NCI-H2081 treated with DMSO at 0.1 percent for 48 hours (cell line): ENCODE measurements at regions not wholly inside any gene's neighbourhood (a gene's known extent, or its start where the extent isn't known, plus 50 kb on each side); places are given as distances from the start of the nearest gene placed in this dataset.

ENCODE experiments used
- DNase-seq: peaks from one replicate; lab custom pipeline; 2025; lab: John Stamatoyannopoulos, UW

DNA sequence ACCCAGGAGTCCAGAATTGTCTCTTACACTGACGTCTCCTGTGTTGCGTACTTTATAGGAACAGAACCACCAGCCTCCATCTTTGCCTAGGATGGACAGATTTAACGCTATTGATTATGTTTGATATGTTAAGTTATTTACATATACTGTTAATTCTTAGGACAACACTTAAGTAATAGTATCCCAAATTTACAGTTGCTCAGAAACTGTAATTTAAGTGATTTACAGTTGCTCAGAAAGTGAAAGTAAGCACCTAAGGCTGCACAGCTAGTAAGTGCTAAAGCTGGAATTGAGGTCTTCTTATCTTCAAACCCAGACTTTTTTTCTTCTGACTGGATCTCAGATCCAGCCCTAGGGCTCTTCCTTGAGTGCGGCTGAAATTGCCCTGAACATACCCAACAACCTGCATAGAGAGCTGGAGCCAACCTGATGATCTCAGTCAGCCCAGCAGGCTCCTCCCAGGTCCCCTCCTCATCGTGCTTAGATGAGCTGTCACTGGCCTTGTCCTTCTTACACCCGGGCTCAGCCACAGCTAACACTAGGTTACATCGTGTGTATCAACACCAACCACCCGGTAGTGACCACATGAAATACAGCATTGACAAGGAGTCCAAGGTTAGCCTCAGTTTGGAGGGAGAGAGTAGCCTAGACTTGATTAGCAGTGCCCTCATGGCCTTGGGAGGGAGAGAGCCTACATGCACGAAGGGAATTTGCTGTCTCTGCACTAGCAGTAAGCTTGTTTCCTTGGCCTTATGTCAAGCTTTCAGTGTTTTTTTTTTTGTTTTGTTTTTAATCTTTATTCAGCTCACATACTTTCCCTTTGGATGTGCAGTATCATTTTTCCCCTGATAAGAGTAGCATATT, 111.1 kb upstream of the ARHGAP5 start:
- no peak for DNase-seq

DNA sequence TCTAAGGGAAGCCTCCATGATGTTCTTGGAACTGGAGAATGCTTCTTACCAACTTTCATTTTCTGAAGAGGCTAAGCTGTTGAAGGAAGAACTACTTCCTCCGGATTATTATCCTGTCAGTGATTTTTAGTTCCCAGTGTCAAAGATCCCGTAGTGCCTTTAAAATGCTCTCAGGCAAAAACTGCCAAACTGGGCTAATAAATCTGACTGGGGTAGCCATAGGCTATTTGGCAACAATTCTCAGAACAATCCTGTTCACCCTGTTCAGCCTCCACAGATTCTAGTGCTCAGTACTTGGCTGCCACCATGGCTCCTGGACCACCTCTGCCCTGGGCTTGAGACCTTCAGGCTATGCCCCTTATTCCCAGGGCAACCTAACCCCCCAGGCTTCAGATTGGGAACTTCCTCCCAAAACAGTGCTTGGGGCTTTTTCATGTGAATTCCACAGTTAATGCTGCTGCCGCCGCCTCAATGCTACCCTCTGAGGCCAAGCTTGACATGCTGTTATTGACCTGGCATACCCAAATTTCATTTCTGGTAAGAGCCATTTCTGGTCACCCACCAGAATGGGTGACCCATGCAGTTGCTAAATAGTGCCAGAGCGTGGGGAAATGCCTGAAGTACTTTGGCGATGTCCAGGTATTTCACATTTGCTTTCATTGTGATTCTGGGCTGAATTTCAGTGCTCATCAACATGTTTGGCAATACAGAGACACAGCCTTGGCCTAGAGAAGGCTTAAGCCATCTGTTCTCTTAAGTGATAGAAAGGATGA, 110.0 kb upstream of the ARHGAP5 start:
- DNase-seq: no peak

DNA sequence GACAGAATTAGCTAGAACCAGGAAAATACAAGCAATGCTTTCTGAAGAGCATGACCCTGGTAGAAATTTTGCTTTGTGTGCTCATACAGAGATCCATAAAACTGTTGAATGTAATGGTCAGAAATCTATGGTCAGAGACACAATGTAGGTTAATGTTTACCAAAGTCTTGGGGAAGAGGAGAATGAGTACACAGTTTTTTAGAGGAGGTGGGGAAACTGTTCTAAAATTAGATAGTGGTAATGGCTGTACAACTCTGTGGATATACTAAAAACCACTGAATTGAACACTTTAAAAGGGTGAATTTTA, 109.5 kb upstream of the ARHGAP5 start:
- DNase-seq: no peak

DNA sequence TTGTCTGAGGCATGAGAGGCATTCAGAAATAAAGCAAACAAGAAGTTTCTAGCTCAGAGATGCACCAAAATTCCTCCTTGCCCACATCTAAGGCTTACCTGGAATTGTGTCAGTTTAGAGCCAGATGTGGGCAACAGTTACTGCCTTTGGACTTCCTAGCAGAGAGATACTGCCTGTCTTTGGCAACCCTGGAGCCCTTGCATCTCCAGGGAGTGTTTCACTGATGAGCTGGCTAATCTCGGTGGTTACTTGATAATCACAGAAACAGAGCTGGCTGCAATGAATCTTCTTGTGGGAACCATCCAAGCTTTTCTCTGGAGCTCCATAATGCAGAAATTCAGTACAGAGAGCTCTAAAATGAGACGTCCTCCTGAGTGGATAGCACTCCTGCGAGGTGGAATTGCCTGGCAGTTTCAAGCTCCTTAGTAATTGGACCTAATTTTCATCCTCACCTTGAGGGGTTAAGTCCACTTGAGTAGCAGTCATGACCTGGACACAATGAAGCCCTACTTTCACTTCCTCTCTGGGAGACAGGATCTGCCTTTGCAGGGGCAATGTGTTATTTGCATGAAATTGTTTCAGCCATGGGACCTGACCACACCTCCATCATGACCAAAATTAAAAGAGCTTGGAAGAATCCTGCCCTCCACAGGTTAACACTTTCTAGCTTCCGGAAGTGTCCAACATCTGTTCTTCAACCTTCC, 108.8 kb upstream of the ARHGAP5 start:
- DNase-seq: no peak

DNA sequence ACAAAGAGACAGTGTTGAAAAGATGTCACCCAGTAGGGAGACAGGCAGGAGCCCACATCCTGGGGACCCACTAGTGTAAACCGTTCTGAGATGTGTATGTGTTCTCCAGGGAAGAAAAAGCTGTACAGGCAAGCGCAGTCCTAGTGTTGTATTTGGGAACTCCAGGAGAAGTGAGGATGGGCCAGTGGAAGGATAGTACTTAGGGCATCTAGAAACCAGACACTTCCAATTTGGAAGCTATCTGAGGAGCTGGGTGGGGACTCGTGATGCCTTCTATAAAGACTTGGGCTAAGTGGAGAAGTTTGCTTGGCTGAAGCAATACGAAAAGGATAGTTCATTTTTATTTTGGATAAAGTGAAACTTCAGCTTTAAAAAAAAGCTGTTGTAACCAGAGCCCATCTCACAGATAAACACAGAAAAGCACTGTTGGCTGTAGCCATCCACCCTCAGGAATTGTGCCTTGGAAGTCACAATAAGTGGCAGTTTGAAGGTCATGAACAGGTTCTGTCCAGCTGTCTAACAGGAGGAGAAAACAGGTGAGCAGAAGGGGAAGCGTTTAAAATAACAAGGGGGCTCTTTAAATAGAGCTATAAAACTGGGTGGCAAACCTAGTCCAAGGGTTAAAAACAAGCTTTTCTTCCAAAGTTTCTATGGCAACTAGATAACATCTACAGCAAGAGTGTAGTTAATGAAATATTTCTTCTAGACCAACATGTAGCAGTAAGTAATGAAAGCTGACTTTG, 108.0 kb upstream of the ARHGAP5 start:
- DNase-seq: no peak

DNA sequence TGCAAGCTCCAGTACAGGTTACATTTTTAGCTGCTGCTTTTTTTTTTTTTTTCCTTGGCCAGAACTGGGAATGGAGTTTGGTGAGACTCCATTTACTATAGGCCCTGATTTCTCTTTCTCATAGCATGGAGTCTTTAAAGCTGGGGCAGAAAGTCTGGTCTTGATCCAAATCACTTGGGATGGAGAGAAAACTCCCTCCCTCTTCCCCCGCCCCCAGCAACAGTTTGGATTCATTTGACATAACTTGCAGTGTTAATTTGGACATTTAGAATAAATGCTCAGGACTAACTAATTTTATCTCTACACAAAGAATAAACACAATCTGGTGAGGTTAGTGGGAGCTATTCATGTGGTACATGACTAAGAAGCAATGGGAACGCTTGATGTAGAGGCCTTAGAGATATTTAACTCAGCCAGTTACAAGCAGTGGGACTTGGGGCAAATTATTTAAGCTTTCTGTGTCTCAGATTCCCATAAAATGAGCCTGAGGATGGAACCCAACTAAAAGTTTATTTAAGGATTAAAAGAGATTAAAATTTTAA, 107.3 kb upstream of the ARHGAP5 start:
- no peak for DNase-seq

DNA sequence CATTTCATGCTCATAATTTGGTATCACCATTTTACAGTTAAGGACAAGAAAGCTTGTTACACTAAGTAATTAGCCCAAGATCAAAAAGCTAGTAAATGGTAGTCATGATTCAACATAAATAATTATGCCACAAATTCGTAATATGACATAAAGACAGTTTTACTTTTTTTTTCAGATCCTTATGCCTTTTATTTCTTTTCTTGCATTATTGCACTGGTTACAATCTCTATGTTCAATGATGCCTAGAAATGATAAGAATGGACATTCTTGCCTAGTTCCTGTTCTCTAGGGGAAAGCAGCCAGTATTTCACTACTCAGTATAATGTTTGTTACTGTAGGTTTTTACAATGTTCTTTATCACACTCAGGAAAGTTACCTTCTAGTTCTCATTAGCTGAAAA, 106.4 kb upstream of the ARHGAP5 start:
- DNase-seq: no peak

DNA sequence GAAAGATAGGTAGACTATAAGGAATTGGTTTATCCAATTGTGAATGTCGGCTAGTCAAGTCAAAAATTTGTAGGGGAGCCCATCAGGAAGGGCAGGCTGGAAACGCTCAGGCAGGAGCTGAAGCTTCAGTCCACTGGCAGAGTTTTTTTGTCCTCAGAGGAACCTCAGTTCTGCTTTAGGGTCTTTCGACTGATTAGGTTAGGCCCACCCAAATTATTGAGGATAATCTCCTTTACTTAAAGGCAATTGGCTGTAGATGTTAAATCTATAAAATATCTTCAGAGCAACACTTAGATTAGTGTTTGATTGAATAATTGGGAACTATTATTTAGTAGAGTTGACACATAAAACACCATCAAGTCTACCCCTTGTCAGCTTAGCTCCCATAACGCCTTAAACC, 105.5 kb upstream of the ARHGAP5 start:
- DNase-seq: no peak

DNA sequence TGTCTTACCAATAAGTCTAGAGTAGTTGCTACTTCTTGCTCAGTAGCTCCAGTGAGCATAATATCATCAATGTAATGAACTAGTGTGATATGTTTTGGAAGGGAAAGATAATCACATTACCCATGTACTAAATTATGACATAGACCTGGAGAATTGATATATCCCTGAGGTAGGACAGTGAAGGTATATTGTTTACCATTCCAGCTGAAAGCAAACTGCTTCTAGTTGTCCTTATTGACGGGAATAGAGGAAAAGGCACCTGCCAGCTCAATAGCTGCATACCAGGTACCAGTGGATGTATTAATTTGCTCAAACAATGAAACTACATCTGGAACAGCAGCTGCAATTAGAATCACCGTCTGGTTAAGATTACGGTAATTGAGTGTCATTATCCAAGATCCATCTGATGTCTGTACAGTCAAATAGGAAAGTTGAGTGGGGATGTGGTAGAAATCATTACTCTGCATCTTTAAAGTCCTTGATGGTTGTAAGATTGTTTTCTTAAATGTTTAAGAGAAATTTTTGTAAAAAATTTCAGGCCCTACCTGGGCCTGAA, 100.0 kb upstream of the ARHGAP5 start:
- DNase-seq: no peak

DNA sequence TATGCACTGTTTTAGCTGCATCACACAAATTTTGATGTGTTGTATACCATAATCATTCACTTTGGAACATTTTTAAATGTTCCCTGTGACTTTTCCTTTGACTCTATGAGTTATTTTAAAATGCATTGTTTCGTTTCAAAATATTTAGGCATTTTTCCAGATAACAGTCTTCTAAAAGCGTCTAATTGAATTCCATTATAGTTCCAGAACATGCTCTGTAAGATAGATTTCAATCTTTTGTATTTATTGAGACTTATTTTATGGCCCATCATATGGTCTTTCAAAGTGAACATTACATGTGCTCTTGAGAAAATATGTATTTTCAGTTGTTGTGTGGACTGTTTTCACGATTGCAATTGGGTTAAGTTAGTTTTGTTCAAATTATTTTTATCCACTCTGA, 98.7 kb upstream of the ARHGAP5 start:
- no peak for DNase-seq

DNA sequence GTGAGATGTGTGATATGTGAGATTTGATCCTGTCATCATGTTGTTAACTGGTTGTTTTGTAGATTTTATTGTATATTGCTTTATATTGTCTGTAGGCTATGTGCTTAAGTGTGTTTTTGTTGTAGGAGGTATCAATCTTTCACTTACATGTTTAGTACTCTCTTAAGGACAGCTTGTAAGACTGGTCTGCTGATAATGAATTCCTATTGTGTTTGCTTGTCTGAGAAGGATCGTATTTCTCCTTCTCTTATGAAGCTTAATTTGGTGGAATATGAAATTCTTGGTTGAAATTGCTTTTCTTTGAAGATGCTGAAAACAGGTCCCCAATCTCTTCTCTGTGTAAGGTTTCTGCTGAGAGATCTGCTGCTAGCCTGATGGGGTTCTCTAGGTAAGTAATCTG, 94.5 kb upstream of the ARHGAP5 start:
- DNase-seq: no peak

DNA sequence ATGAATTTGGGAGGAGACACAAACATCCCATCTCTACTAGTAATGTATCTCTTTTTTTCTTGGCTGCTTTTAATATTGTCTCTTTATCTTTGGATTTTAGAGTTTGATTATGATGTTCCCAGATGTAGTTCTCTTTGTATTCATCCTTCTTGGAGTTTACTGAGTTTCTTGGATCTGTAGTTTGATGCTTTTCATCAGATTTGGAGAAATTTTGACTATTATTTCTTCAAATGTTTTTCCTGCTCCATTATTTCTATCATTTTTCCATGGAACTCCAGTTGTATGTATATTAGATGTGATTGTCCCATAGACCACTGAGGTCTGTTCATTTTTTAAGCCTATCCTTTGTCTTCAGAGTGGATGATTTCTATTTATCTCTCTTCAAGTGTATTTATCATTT, 90.7 kb upstream of the ARHGAP5 start:
- DNase-seq: no peak

DNA sequence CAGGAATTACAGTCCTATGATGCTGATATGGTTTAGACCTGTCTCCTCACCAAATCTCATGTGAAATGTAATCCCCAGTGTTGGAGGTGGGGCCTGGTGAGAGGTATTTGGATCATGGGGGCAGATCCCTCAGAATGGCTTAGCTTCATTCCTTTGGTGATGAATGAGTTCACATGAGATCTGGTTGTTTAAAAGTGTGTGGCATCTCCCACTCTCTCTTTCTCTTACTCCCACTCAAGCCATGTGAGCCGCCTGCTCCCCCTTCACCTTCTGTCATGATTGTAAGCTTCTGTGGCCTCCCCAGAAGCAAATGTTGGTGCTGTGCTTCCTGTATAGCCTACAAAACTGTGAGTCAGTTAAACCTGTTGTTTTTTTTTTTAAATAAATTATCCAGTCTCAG, 89.4 kb upstream of the ARHGAP5 start:
- no peak for DNase-seq

DNA sequence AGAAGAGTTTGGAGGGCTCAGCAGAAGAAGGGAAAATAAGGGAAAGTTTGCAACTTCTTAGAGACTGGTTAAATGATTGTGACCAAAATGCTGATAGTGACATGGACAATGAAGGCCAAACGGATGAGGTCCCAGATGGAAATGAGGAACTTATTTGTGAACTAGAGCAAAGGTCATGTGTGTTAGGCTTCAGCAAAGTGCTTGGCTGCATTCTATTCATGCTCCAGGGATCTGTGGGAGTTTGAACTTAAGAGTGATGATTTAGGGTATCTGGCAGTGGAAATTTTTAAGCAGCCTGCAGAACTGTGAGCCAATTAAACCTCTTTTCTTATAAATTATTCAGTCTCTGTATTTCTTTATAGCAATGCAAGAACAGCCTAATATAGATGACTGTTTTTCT, 88.9 kb upstream of the ARHGAP5 start:
- DNase-seq: no peak

DNA sequence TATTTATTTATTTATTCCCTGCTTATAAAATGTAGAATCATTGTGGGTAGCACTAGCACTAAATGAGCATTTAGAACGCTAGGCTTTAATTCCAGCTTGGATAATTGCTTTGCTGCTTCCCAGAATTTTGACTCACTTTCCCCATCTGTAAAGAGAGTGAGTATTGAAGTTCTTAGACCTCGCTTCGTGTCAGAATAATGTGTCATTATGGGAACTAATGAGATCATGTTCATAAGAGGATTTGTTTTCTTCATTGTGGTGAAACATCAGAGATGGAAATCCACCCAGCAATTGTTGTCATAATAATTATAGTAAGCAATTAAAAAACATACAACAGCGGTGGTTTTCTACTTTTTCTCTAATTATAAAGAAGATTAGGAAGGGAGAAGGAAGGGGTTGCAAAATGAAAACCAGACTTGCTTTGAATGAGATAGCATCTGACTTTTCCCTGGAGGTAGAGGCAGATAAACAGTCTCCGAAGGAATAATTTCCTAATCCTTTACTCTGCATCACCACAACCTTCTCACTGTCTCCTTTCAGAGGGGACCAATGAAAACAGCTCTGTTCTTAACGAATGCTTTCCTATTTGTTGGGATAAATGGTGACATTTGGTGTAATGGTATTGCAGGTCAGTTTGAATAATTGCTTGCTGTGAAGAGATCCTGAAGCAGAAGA, 86.8 kb upstream of the ARHGAP5 start:
- no peak for DNase-seq

DNA sequence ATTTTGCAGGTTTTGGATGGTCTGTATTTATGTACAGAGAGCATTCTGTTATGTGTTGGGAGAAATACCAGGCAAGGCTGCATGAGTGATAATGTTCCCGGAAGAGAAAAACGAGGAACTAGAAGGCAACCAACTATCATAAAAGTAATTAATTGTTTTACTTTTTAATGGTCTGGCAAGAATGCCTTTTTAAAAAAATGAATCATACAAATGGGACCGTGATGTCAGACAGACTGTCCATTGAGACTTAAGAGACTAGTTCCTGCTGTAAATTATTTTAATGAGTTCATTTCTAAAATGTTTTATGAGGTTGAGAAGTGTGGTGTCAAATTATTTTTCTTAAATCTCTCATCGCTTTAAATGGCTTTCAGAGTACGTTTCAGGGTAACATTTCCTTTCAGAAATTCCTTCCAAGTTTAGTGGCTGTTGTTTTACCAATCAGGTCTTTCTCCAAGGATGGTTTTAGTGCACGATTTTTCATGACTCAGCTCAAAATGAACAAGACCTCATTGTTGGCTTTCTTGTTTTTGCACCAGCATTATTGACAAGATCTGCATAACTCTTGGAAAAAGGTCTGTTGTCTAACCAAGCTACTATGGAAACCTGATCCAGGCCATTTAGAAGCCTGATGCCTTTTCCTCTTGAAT, 86.1 kb upstream of the ARHGAP5 start:
- DNase-seq: no peak

DNA sequence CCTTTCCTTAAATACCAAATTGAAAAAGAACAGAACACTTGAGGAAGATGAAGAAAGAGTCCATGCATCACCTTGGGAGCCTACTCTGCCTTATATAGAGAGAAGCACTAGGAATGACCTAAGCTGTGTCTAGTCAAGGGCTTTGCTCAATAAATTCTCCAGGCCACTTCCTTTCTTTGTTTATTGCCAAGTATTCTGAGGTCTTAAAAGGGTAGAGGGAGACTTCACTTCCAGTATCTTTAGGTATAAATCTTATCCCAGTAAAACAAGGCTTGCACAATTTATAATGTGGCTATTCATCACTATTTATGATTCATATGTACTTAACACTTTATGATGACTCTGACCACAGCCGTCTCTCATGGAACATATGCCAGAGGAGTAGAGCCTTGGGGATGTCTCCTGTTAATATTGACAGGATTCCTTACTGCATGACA, 85.1 kb upstream of the ARHGAP5 start:
- no peak for DNase-seq

DNA sequence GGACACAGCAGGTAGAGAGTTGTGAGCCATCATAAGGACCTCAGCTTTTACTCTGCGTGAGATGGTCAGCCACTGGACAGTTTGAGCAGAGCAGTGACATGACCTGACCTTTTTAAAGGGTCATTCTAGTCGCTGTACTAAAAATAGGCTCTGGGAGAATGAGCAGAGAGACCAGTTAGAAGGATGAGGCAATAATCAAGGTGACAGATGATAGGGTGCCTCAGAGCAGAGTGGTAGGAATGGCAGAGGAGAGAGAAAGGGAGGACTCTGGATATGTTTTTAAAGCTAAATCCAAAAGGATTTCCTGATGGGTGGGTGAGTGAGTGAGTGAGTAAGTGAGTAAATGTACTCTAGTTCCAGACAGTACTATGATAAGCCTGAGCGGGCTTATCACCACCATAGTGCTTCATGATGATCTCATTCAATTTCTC, 83.6 kb upstream of the ARHGAP5 start:
- DNase-seq: no peak

DNA sequence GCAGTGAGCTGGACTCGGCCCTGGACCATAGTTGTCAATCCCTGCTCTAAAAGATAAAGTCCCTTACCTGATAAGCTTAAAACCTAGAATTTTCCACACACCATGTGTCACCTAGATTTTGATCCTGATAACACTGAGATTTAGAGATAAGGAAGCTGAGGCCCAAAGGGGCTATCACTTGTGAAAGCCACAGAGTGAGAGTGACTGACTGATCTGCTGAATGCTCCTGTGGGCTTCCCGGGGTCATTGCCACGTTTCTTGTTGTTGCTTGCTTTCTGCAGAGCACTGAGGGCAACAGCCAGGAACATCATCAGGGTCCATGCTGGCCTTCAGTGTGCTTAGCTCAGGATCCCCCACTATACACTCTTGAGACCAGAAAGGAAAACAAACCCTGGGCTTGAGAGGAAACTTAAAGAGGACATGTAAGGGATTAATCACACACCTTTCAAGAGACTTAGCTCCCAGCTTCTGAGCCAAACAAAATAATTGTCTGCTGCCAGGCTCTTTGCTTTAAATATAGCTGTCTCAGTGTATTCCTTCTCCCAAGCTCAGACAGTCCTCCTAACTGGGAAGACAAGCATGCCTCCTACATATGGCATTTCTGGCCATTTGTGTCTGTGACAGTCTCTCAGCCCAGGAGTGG, 82.6 kb upstream of the ARHGAP5 start:
- DNase-seq: no peak

DNA sequence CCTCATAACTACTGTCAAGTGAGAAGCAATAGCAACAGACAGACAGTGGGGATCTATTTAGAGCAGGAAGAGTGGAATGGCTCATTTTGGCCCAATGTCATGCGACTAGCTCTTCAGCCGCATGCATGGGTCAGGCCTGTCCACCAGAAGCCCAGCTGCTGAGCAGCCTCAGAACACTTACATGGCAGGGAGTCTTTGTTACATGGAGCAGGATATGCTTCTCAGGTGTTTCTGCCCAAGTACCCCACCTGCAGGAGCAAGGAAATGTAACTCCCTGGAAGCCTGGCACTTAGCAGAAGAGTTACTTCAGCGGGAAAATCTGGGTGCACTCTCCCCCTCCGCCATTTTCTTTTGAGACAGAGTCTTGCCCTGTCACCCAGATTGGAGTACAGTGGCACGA, 73.5 kb upstream of the ARHGAP5 start:
- DNase-seq: no peak
